Thyroid gland (tissue), 4 donors: ENCODE measurements at regions not wholly inside any gene's neighbourhood (a gene's known extent, or its start where the extent isn't known, plus 50 kb on each side); places are given as distances from the start of the nearest gene placed in this dataset.

Experiments
- POLR2A ChIP-seq, 2 donors: fragments of 450-650 bp; IDR thresholded peaks; one replicate each; pipeline ENCODE4 v1.6.1; 2017; ENCODE audit warnings: antibody characterized with exemption in 2 of 2, mild to moderate bottlenecking in 2 of 2, moderate library complexity in 1 of 2
- TF ChIP-seq, protein P1 (sequence below), 6 experiments: fragments of 200-600 bp in 3 of 6; fragments of 450-650 bp in 3 of 6; sonication (generic) in 3 of 6; IDR thresholded peaks; one replicate each; pipeline ENCODE4 v1.5.1; 2016 to 2019; ENCODE audit warnings: antibody characterized with exemption in 6 of 6, mild to moderate bottlenecking in 2 of 6, inconsistent platforms in 1 of 6, moderate library complexity in 1 of 6

GRCh38 chr15:37873336-37873735 is 61.1 kb upstream of the TMCO5A start:
- TF ChIP-seq, protein P1, sequence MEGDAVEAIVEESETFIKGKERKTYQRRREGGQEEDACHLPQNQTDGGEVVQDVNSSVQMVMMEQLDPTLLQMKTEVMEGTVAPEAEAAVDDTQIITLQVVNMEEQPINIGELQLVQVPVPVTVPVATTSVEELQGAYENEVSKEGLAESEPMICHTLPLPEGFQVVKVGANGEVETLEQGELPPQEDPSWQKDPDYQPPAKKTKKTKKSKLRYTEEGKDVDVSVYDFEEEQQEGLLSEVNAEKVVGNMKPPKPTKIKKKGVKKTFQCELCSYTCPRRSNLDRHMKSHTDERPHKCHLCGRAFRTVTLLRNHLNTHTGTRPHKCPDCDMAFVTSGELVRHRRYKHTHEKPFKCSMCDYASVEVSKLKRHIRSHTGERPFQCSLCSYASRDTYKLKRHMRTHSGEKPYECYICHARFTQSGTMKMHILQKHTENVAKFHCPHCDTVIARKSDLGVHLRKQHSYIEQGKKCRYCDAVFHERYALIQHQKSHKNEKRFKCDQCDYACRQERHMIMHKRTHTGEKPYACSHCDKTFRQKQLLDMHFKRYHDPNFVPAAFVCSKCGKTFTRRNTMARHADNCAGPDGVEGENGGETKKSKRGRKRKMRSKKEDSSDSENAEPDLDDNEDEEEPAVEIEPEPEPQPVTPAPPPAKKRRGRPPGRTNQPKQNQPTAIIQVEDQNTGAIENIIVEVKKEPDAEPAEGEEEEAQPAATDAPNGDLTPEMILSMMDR (IDR thresholded peaks at IDR 0.05): no peak
- TF ChIP-seq POLR2A (IDR thresholded peaks at IDR 0.05): no peak
